Transverse colon (tissue), 4 donors: ENCODE measurements at regions not wholly inside any gene's neighbourhood (a gene's known extent, or its start where the extent isn't known, plus 50 kb on each side); places are given as distances from the start of the nearest gene placed in this dataset.

Experiments used
- DNase-seq: peaks from one replicate; pipeline ENCODE4 v3.0.0-alpha.2; 2019
- H3K27ac ChIP-seq, 4 donors: fragments of 200-600 bp; sonication (generic); 2 replicates each; pipeline ENCODE4 v1.5.1; 2016 to 2018; ENCODE audit warnings: inconsistent platforms in 4 of 4
- H3K27me3 ChIP-seq: fragments of 200-600 bp; sonication (generic); 2 replicates; pipeline ENCODE4 v1.5.1; 2017; ENCODE audit warnings: inconsistent platforms
- H3K36me3 ChIP-seq, 4 donors: fragments of 200-600 bp; sonication (generic); 2 replicates each; pipeline ENCODE4 v1.5.1; 2017 to 2019; ENCODE audit warnings: inconsistent platforms in 4 of 4
- H3K4me1 ChIP-seq, 4 donors: fragments of 200-600 bp; sonication (generic); 2 replicates each; pipeline ENCODE4 v1.5.1; 2017 to 2020; ENCODE audit warnings: inconsistent platforms in 4 of 4
- H3K4me3 ChIP-seq, 4 donors: fragments of 200-600 bp; sonication (generic); 1 replicate in 1 of 4; 2 replicates in 3 of 4; pipeline versions ENCODE4 v1.5.1 to v1.6.1; 2017 to 2019; ENCODE audit warnings: inconsistent platforms in 4 of 4
- H3K9me3 ChIP-seq, 2 donors: fragments of 200-600 bp; sonication (generic); 2 replicates each; pipeline ENCODE4 v1.5.1; 2017 to 2019; ENCODE audit warnings: inconsistent platforms in 2 of 2
- EP300 ChIP-seq: sonication (generic); formaldehyde crosslinking; IDR thresholded peaks from one replicate; pipeline ENCODE4 v1.6.1; 2017; ENCODE audit warnings: antibody characterized with exemption, low read depth
- POLR2A ChIP-seq: fragments of 450-650 bp; IDR thresholded peaks from one replicate; pipeline ENCODE4 v1.6.1; 2016; ENCODE audit warnings: antibody characterized with exemption, mild to moderate bottlenecking, moderate library complexity
- POLR2AphosphoS5 ChIP-seq, 3 donors: sonication (generic); formaldehyde crosslinking; IDR thresholded peaks; one replicate each; pipeline ENCODE4 v1.6.1; 2016; ENCODE audit warnings: antibody characterized with exemption in 3 of 3
- WGBS, 2 donors: methylation state at CpG; one replicate each; pipeline ENCODE4 v1.1.5; 2018; ENCODE audit warnings: low coverage in 1 of 2; 5-methylcytosine and 5-hydroxymethylcytosine counted together
- in situ Hi-C, 4 donors: fragments of 200-750 bp; cut with MboI; loops; one replicate each; pipeline versions ENCODE4 v1.15.0 to v1.15.1; 2017; ENCODE audit warnings: low sequenced_read_pairs in 3 of 4, low pct_ligation_motif_present in 1 of 4, low pct_unique_long_range_greater_than_20kb in 1 of 4
- intact Hi-C: fragments of 100-400 bp; cut with DNase I; formaldehyde crosslinking; loops from one replicate; pipeline ENCODE4 v1.15.1; 2023; ENCODE audit warnings: low total_unique reads
- TF ChIP-seq, protein P1 (sequence below), 5 experiments: fragments of 200-600 bp in 3 of 5; fragments of 450-650 bp in 2 of 5; sonication (generic) in 3 of 5; IDR thresholded peaks; 1 replicate in 2 of 5; 2 replicates in 3 of 5; pipeline ENCODE4 v1.5.1; 2016 to 2017; ENCODE audit warnings: antibody characterized with exemption in 5 of 5, inconsistent platforms in 3 of 5, mild to moderate bottlenecking in 2 of 5, moderate library complexity in 1 of 5

- in situ Hi-C loops, result no loop called here
- H3K27ac ChIP-seq, result no peak overlapping the region
- no peak for DNase-seq
- 54% methylated on average over 1 of the region's 1 CpG; no CpG with 5 or more reads in 1 of the 2 donors for WGBS, 2 donors
- H3K27me3 ChIP-seq, result no peaks in the 10 kb centered on the region
- H3K9me3 ChIP-seq, result no peaks in the 10 kb centered on the region
- no peaks in the 10 kb centered on the region for H3K4me1 ChIP-seq
- TF ChIP-seq POLR2AphosphoS5 (IDR thresholded peaks at IDR 0.05) (no peak), POLR2A (no peak), EP300 (no peak)
- TF ChIP-seq, protein P1, sequence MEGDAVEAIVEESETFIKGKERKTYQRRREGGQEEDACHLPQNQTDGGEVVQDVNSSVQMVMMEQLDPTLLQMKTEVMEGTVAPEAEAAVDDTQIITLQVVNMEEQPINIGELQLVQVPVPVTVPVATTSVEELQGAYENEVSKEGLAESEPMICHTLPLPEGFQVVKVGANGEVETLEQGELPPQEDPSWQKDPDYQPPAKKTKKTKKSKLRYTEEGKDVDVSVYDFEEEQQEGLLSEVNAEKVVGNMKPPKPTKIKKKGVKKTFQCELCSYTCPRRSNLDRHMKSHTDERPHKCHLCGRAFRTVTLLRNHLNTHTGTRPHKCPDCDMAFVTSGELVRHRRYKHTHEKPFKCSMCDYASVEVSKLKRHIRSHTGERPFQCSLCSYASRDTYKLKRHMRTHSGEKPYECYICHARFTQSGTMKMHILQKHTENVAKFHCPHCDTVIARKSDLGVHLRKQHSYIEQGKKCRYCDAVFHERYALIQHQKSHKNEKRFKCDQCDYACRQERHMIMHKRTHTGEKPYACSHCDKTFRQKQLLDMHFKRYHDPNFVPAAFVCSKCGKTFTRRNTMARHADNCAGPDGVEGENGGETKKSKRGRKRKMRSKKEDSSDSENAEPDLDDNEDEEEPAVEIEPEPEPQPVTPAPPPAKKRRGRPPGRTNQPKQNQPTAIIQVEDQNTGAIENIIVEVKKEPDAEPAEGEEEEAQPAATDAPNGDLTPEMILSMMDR (IDR thresholded peaks at IDR 0.05), result no peak
- intact Hi-C loops, result no loop called here
- H3K4me3 ChIP-seq, result no peak overlapping the region
- H3K36me3 ChIP-seq, result no peaks in the 10 kb centered on the region
Measured at GRCh38 chr2:16816016-16816415, 150.4 kb upstream of the CYRIA start.

- intact Hi-C loops (no loop called here), in situ Hi-C loops (no loop called here)
- DNase-seq, result no peak
- Histone ChIP-seq H3K9me3 (no peaks in the 10 kb centered on the region), H3K27me3 (no peaks in the 10 kb centered on the region), H3K4me1 (no peaks in the 10 kb centered on the region), H3K36me3 (no peaks in the 10 kb centered on the region), H3K4me3 (no peak overlapping the region), H3K27ac (no peak overlapping the region)
- TF ChIP-seq EP300 (no peak), POLR2AphosphoS5 (IDR thresholded peaks at IDR 0.05) (no peak), POLR2A (no peak)
- TF ChIP-seq, protein P1 (IDR thresholded peaks at IDR 0.05), result no peak
- WGBS, 2 donors, result 63 to 80% methylated on average over 1 of the region's 1 CpG
Measured at GRCh38 chr2:16813593-16813992, 148.0 kb upstream of the CYRIA start.

GRCh38 chr2:16798472-16798871 is 132.8 kb upstream of the CYRIA start:
- intact Hi-C loops (no loop called here), in situ Hi-C loops (no loop called here)
- H3K4me3 ChIP-seq, result no peak overlapping the region
- no peaks in the 10 kb centered on the region for H3K36me3 ChIP-seq
- no peak for DNase-seq
- WGBS, 2 donors, result 74 to 83% methylated on average over 2 of the region's 2 CpGs
- H3K9me3 ChIP-seq, result no peaks in the 10 kb centered on the region
- H3K27me3 ChIP-seq, result no peaks in the 10 kb centered on the region
- TF ChIP-seq, protein P1 (IDR thresholded peaks at IDR 0.05), result no peak
- TF ChIP-seq POLR2AphosphoS5 (IDR thresholded peaks at IDR 0.05) (no peak), EP300 (no peak), POLR2A (no peak)
- no peak overlapping the region for H3K27ac ChIP-seq
- no peaks in the 10 kb centered on the region for H3K4me1 ChIP-seq

DNA sequence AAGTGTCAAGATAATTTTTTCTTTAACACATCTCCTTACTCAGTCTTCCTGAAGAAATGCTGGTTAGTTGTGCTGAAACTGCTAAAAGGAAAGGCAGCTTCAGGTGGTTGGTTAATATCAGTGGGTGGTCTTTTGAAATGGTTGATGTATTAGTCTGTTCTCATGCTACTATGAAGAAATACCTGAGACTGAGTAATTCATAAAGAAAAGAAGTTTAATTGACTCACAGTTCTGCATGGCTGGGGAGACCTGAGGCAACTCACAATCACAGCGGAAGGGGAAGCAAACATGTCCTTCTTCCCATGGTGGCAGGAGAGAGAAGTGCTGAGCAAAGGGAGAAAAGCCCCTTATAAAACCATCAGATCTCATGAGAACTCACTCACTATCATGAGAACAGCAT is 125.9 kb upstream of the CYRIA start:
- Histone ChIP-seq H3K4me3 (no peak overlapping the region), H3K4me1 (no peaks in the 10 kb centered on the region), H3K9me3 (no peaks in the 10 kb centered on the region), H3K36me3 (no peaks in the 10 kb centered on the region), H3K27ac (no peak overlapping the region), H3K27me3 (no peaks in the 10 kb centered on the region)
- intact Hi-C loops (no loop called here), in situ Hi-C loops (no loop called here)
- no peak for TF ChIP-seq POLR2A
- no peak for TF ChIP-seq POLR2AphosphoS5 (IDR thresholded peaks at IDR 0.05)
- no peak for DNase-seq
- 89 to 94% methylated on average over 1 of the region's 1 CpG for WGBS, 2 donors

GRCh38 chr2:16785149-16785548 is 119.5 kb upstream of the CYRIA start:
- intact Hi-C loops, result no loop called here
- WGBS, 2 donors, result 47 to 83% methylated on average over 1 to 3 of the region's 3 CpGs
- Histone ChIP-seq H3K4me1 (no peaks in the 10 kb centered on the region), H3K27me3 (no peaks in the 10 kb centered on the region), H3K9me3 (no peaks in the 10 kb centered on the region), H3K27ac (no peak overlapping the region), H3K4me3 (no peak overlapping the region), H3K36me3 (no peaks in the 10 kb centered on the region)
- in situ Hi-C loops, result no loop called here
- no peak for TF ChIP-seq POLR2AphosphoS5 (IDR thresholded peaks at IDR 0.05)
- TF ChIP-seq EP300, result no peak
- no peak for TF ChIP-seq POLR2A
- TF ChIP-seq, protein P1 (IDR thresholded peaks at IDR 0.05), result no peak
- no peak for DNase-seq
